ENCODE measurements at regions not wholly inside any gene's neighbourhood (a gene's known extent, or its start where the extent isn't known, plus 50 kb on each side); places are given as distances from the start of the nearest gene placed in this dataset.

DNA sequence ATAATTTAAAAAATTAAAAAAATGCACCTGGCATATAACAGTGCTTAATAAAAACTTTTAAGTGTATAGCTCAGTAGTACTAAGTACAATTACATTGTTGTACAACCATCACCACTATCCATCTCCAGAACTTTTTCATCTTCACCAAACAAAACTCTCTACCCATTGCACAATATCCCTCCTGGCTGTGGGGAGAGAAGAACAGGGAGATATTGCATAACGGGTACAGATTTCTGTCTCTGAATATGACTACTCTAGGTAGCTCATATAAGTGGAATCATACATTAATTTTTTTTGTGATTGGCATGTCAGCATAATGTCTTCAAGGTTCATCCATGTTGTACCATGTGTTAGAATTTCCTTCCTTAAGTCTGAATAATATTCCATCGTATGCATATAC, 91.0 kb upstream of the PLAAT1 start:
- TF ChIP-seq, protein P1, sequence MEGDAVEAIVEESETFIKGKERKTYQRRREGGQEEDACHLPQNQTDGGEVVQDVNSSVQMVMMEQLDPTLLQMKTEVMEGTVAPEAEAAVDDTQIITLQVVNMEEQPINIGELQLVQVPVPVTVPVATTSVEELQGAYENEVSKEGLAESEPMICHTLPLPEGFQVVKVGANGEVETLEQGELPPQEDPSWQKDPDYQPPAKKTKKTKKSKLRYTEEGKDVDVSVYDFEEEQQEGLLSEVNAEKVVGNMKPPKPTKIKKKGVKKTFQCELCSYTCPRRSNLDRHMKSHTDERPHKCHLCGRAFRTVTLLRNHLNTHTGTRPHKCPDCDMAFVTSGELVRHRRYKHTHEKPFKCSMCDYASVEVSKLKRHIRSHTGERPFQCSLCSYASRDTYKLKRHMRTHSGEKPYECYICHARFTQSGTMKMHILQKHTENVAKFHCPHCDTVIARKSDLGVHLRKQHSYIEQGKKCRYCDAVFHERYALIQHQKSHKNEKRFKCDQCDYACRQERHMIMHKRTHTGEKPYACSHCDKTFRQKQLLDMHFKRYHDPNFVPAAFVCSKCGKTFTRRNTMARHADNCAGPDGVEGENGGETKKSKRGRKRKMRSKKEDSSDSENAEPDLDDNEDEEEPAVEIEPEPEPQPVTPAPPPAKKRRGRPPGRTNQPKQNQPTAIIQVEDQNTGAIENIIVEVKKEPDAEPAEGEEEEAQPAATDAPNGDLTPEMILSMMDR (conservative IDR thresholded peaks at IDR 0.05; ENCODE audit: low read depth in 2 of 2), result no peak
- TF ChIP-seq EZH2 (IDR thresholded peaks at IDR 0.05; ENCODE audit: low read depth, unreplicated experiment) (no peak), EZH2phosphoT487 (IDR thresholded peaks at IDR 0.05; ENCODE audit: unreplicated experiment) (no peak), POLR2AphosphoS5 (IDR thresholded peaks at IDR 0.05; ENCODE audit: low read depth) (no peak), STAT1 (IDR thresholded peaks at IDR 0.05; ENCODE audit: unreplicated experiment) (no peak), CREB1 (CRISPR knock-in tag; IDR thresholded peaks at IDR 0.05; ENCODE audit: low read depth) (no peak), ZNF331 (CRISPR knock-in tag; IDR thresholded peaks at IDR 0.05; ENCODE audit: low read depth) (no peak), JUNB (IDR thresholded peaks at IDR 0.05; ENCODE audit: unreplicated experiment) (no peak), ZNF114 (CRISPR knock-in tag; IDR thresholded peaks at IDR 0.05) (no peak)
- TF ChIP-seq, protein P2, sequence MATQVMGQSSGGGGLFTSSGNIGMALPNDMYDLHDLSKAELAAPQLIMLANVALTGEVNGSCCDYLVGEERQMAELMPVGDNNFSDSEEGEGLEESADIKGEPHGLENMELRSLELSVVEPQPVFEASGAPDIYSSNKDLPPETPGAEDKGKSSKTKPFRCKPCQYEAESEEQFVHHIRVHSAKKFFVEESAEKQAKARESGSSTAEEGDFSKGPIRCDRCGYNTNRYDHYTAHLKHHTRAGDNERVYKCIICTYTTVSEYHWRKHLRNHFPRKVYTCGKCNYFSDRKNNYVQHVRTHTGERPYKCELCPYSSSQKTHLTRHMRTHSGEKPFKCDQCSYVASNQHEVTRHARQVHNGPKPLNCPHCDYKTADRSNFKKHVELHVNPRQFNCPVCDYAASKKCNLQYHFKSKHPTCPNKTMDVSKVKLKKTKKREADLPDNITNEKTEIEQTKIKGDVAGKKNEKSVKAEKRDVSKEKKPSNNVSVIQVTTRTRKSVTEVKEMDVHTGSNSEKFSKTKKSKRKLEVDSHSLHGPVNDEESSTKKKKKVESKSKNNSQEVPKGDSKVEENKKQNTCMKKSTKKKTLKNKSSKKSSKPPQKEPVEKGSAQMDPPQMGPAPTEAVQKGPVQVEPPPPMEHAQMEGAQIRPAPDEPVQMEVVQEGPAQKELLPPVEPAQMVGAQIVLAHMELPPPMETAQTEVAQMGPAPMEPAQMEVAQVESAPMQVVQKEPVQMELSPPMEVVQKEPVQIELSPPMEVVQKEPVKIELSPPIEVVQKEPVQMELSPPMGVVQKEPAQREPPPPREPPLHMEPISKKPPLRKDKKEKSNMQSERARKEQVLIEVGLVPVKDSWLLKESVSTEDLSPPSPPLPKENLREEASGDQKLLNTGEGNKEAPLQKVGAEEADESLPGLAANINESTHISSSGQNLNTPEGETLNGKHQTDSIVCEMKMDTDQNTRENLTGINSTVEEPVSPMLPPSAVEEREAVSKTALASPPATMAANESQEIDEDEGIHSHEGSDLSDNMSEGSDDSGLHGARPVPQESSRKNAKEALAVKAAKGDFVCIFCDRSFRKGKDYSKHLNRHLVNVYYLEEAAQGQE (IDR thresholded peaks at IDR 0.05; ENCODE audit: unreplicated experiment), result no peak
- TF ChIP-seq, protein P3, sequence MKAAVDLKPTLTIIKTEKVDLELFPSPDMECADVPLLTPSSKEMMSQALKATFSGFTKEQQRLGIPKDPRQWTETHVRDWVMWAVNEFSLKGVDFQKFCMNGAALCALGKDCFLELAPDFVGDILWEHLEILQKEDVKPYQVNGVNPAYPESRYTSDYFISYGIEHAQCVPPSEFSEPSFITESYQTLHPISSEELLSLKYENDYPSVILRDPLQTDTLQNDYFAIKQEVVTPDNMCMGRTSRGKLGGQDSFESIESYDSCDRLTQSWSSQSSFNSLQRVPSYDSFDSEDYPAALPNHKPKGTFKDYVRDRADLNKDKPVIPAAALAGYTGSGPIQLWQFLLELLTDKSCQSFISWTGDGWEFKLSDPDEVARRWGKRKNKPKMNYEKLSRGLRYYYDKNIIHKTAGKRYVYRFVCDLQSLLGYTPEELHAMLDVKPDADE (IDR thresholded peaks at IDR 0.05), result no peak
